Activated T-cell treated with anti-CD3 and anti-CD28 coated beads for 1 hour (primary cell): ENCODE measurements at regions not wholly inside any gene's neighbourhood (a gene's known extent, or its start where the extent isn't known, plus 50 kb on each side); places are given as distances from the start of the nearest gene placed in this dataset.
"Not testable (repeated sequence)": the region's sequence is repeated elsewhere in the genome, so short reads cannot be mapped to it uniquely, and the experiment has no call there.

Source experiments
- DNase-seq: peaks from one replicate; pipeline ENCODE4 v3.0.0-alpha.2; 2020; ENCODE audit warnings: low read depth

DNA sequence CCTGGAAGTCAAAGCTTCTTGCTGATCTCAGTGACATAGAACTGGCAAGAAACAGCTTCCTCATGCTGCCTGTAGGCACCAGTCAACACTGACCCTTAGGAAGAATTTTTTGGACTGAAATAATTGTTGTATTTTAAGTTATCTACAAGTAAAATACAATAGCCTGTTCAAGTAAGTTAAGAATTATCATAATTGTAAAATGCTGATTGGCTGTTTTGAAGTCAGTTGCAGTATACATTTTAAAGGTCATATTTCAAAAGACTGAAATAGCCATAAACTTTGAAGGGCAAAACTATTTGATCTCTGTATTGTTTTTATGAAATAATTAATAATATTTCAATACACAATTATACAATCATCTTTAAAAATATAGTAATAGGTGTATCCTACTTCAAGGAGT is 794.9 kb downstream of the MAT2B start:
- DNase-seq, result no peak

DNA sequence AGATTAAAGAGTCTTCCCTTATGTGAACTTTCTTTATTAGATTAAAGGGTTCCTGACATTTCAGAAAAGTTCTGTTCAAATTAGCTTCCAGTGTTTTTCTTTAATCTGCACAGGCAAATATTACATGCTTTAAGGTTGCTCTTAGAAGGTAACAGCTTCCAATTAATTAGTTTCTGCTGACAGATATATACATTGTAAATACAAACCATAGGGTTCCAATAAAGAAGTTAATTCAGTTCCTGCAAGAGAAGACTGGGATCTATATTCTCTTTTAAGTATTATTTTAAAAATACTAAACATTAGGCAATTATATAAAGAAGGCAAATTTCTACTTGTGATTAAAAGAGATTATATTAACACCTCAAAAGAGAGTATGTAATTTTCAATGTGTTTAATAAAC is 795.7 kb downstream of the MAT2B start:
- no peak for DNase-seq

DNA sequence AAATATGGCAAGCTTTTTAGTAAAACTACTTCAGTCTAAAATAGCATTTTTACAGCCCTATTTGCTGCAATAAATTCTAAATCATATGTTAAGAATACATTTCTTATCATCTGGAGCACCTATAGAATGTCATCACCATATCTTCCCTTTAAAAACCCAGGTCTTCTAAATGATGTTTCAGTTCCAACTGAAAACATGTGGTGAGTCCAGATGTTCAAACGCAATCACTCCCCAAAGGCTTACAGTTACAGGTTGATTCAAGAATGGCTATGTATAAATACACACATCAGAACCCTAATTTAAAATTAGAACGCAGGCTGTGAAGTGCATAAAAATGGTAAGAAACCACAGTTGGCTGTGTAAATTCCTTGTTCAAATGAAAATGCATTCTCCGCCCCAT is 796.3 kb downstream of the MAT2B start:
- DNase-seq, result no peak

DNA sequence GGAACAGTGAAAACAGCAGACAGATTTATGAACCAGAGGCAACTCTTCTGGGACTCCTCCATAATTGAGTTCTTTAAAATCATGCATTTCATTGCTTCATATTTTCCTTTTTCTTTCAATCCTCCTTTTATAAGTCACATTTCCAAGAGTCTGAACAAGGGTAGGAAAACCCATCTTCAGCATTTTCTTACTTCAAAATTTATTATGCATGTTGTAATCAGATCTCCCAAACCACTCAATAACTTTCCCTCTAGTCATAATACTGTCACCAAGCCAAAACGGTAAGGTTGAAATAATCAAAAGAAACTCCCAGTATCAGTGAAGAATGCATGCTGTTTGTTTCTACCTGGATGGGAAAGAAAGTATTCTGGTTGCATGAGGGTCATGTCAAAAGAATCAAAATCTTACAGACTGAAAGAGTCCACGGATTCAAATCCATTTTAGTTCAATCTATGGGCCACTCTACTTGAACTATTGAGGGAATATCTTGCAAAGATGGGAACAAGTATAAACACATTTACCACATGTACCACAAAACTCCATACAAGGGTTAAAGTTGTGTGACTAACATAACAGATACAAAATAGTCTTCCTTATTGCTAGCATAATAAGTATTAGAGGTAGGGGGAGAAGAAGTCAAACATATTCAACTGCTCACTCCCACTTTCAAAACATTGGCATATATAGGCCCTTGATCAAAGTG is 797.3 kb downstream of the MAT2B start:
- no peak for DNase-seq

DNA sequence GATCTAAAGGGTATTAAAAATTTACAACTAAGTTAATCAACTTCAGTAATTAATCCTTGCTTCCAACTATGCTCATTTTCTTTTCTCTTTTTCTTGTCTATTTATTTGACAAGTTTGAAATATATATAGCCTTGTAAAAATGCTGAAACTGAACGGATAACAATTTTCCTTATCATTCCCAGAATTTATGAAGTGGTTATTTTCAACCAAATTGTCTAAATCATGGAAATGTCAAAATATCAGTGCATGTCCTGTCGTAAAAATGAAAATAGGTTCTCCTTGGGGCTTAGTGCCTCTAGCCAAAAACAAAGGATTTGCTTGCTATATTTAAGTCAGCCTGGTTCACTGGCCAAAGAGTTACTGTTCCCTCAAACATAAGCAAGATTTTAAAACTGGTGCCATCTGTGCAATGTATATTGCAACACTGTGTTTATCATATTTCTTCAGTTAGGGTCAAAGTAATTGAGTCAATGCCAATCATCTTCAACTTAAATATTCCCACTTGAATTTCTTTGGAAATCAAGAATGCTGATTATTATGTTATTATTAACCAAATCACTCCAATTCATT is 798.3 kb downstream of the MAT2B start:
- no peak for DNase-seq

DNA sequence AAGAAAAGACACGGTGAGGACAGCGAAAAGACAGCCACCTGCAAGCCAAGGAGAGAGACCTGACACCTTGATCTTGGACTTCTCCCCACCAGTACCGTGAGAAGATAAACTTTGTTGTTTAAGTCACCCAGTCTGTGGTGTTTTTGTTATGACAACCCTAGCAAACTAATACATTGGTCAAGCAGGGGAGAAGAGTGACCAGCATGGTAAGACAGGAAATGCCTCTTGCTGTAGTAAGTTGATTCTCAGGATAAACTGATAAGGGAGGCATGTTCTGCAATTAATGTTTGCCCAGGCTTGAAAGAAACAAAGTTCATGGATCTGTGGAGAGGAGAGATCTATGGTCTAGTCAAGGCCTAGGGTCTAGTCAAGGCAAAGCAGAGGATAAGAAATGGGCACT is 801.2 kb downstream of the MAT2B start:
- no peak for DNase-seq

DNA sequence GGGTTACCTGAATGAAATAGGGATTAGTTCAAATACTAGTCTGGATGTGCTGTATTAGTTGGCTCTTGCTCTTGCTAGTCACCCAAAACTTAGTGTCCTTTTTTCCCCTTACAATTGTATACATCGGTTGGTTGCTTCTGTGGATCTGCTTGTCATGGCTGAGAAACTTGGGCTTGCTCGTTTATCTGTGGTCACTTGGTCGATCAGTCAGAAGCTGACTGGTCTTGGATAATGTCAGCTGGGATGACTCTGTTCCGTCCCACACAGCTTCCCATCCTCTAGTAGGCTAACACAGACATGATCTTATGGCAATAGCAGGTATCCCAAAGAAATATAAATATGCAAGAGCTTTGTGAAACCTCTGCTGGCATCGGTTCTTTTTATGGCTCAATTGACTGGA is 807.4 kb downstream of the MAT2B start:
- DNase-seq, result no peak

DNA sequence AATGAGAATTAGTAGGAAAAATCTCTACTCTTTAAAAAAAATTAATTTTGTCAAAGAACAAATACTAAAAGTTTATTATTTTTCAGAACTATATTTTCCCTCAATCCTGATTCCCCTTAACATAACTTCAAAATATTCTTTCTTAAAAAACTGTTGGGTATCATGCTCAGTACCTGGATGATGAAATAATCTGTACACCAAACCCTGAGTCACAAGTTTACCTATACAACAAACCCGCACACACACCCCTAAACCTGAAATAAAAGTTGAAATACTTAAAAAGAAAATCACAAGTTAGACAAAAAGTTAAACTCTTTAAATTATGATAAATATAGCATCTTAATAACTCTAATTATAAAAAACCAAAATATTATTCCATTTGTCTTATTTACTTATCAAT is 812.3 kb downstream of the MAT2B start:
- no peak for DNase-seq

DNA sequence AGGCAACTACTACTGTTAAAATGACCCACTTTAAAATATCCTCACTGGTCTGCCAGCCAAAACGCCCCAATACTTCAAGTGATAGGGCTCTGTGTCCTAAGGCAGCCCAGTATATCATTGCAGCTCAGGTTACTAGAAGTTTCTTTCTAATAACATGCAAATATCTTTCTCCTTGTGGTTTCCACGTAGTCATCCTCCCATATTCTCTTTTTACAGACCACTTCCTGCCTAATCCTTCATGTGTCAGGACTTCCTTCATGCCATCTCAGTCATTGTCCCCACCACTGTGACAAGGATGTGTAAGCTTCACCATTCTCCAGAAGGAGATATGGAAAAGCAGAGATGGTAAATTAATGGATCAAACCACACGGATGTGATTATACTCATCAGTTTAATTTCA is 813.7 kb downstream of the MAT2B start:
- DNase-seq, result no peak

DNA sequence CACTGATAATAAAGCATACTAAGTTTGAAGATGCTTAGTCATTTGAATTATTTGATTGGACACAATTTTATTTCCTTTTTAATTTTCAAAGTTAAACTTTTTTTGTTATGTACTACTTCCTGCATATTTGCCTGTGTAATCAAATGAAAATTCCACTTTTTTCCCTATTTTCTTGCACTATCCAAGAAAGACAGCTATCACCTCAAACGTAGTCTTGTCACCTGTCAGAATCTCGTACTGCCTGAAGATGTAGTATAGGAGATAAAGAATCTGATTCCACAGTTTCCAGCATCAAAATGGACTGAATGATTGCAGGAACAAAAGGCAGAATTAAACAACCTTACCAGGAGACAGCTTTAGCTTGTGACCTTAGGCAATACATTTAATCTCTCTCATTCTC is 818.8 kb downstream of the MAT2B start:
- DNase-seq, result no peak

DNA sequence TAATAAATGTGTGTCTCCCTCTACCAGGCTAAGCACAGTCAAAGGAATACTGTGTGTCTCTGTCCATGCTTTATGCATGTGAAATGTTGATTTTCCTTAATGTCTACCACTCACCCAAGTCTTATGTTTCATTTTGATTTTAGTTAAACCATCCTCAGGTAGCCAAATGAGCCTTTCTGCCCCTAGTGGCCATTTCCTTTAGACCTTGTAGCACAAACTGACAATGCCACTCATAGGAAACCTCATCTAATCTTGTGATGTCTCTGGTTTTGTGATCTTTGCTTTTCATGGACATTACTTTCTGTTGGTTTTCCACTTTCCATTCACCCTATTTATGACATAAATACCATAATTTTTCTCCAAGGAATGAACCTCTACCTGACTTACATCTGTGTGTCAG is 820.8 kb downstream of the MAT2B start:
- DNase-seq, result no peak

DNA sequence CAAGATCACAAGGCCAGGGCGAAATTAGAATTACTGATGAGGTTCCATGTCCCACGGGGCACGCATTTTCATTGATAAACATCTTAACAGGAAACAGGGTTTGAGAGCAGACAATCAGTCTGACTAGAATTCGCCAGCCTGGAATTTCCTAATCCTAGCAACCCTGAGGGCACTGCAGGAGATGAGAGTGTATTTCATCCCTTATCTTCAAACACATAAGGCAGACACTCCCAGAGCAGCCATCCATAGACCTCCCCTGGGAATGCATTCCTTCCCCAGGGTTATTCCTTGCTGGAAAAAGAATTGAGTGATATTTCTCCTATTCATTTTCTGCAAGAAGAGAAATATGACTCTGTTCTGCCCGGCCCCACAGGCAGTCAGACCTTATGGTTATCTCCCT is 821.7 kb downstream of the MAT2B start:
- DNase-seq, result not testable (repeated sequence)

DNA sequence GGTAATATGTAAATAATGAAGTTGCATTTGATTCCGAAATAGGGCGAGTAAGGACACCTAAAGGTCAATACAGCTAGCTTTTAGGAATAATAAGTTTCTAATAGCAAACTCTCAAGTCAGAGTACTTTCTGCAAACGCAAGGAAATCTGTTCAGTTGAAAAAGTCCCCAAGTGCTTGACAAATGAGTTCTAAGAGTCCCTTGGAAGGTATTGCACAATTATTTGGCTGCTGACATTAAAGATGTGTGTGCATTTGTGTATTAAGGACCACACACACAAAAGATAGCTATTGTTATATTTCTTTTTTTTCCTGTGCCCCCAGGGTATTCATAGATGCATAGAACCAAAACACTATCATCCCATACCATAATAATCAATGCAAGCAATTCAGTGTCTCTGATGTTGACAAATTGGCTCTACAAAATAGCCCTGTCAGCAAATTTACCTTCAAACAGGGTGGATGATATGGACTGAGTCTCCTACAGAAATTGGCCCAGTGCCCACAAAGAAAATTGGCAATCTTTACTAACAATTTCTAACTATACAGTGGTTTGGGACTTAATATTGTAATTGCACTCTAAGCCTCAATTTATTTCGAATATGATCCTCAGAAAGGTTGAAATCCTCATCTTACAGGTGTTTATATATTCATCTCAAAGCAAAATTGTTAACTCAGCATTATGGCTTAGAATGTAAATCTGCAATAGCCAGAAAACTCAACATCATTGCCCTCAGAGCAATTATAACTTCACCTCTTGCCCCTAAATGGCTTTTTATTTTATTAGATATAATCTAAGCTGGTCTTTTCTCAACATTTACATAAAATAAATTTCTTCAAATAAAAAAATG is 827.2 kb downstream of the MAT2B start:
- DNase-seq, result no peak

DNA sequence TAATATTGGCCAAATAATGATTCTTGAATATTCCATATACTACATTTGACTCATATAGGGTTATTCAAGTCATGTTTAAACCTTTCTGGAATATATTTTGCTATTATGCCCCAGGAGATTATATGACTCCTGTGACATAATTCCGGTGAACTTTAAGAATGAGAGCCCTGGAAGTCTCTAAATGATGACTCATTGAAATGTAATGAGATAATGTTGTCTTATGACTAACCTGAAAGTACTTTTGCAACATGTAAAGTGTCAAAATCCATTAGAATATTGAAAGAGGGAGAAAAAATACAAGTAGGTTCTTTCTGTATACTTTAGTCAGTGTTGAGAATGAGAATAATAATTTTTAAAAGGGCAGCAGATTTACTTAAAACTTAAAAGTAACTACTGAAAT is 830.4 kb downstream of the MAT2B start:
- DNase-seq, result no peak

DNA sequence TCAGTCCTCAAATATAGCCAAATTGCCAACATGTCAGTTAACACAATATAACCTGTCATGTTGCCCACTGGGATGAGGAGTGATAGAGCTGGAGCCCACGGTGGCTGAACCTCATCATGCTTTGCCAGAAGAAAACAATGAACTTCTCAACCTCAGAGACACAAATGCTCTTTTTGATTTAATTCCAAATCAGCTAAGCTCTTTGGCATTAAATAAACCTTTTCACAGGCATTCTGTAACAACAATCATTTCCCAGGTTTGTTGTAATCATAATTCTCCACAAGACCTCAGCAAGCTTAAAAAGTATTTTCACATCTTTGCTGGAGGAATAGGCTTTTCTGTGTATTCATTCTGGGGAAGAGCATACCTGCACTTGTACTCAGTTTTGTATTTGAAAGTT is 830.9 kb downstream of the MAT2B start:
- no peak for DNase-seq

DNA sequence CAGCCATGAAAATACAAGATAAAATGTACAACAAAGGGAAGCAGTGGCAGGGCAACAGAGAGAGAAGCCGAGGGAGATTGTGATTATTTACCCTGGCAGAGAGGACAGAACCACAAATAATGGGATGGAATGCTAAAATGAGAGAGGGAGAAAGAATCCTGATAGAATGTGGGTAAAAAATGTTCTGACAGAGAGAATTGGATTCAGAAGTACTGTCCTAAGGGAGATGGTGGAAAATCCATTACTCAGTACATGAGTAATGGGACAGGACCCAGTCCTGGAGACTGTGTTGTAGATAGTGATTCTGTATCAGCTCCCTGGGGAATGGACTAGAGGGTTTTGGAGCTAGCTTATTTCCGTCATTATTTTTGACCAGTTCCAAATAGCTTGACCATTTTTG is 831.5 kb downstream of the MAT2B start:
- DNase-seq, result no peak

DNA sequence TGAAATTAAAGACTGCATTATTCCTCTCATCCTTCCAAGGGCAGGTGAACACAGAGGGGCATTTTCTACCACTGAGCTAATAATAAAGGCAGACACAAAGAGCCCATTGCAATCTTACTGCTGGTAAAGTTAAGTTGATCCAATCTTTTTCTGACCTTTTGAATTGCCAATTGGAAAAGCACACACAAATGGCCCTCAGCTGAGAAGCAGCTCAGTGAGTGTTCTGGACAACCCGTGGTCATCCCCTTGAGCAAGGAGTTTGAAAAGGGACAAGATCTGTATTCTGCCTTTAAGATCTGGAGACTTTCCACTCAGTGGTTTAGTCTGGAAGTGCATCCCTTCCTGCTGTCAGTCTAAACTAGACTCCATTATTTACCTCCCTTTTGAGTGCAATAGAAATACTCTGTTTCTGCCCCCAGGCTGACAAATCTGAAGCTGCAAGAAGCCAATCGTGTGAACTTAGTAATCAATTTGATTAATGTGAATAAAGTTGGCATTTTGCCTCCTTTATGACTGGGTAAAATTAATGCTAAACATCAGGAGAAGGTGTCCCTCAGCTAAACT is 835.7 kb downstream of the MAT2B start:
- no peak for DNase-seq

DNA sequence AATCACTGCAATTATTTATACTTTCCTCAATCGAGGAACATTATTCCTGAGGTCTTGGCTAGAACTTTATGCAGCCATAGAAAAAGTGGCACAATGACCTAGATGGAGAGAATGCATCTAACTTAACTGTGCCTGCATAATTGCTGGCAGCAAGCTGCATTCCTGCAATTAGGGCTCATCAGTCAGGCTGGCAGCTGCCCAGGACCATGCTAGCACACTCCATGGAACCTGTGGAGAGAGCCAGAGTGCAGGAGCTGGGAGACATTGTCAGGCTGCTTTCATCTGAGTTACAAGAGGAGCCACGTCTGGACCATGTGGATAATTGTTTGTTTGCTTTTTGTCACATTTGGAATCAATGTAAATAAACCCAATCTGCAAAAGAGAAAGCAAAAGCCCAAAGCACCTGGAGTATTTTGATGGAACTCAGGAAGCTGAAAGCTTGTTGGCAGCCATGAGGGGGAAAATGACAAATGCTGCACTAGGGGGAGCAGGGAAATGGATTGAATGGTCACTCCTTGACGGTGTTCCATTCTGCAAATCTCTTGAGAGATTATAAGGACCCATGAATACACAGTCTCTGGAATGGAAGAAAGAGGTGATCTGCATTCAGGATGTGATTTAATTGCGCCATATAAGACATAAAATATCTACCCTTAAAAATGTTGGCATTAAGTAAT is 839.9 kb downstream of the MAT2B start:
- no peak for DNase-seq

DNA sequence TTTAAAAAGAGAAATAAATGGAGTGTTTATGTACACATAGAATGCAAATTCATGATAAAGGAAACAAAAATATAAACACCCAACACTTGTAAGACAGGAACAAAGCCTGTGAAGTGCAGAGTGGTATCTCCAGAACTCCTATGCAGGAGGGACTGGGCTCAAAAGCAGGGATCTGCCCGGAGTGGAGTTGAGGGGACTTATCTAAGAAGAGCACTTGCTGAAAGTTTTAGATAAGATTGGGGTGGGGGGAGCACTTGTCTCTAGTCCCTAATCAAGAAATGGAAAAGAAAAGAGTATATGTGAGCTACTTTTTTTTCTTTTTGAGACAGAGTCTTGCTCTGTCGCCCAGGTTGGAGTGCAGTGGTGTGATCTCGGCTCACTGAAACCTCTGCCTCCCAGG is 840.4 kb downstream of the MAT2B start:
- no peak for DNase-seq

DNA sequence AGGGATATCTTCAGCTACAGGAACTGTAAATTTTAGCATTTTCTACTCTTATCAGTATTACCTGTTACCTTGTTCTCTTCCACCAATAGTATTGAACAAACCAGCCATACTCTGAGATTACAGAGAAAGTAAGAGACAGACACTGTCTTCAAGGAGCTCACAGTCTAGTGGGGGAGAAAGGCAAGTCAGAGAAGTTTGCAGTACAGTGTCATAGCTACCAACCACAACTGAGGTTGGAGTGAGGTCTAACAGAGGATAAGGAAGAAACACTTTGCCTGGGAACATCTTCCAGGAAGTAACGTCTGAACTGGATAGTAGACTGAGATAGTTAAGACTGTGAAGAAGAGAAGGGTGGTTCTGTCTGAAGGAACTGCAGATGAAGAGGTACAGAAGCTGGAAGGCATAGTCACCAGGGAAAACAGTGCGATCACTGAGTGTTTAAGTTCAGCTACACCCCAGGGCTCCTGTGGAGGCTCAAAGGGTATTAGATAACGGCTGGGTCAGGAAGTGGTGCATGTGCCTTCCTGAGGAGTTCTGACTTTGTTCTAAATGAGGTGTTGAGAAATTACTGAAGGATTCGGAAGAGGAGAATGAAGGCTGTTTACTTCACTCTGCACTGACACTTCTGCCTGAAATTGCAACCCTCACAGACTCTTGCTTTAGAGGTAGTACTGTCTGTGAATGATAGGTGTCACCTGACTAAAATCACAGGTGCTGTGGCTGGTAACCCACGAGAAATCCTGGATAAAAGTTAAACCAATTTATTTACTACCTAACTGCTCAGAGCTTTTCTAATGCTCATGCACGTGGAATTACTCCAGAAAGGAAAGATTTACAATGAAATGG is 841.6 kb downstream of the MAT2B start:
- no peak for DNase-seq

DNA sequence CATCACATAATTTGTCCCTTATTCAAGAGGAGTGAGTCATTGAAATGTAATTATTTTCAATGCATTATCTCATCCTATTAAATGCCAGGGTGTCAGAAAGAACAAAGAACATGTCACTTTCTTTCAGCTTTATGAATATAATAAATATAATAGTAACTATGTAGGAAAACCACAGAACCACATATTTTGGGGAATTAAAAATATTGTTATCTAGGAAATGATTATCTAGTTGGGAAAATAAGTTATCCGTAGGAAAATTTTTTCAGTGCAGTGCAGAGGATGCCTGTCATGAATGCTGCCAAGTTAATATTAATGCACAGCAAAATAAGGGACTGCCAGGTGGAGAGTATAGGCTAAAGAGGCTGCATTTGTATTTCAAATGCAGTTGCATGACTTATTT is 844.8 kb downstream of the MAT2B start:
- no peak for DNase-seq
